ENCODE measurements at regions not wholly inside any gene's neighbourhood (a gene's known extent, or its start where the extent isn't known, plus 50 kb on each side); places are given as distances from the start of the nearest gene placed in this dataset.

GRCh38 chr11:38013157-38013556 is 1415.1 kb upstream of the RAG2 start:
- TF ChIP-seq CTCF (IDR thresholded peaks at IDR 0.05) (no peak), POLR2A (IDR thresholded peaks at IDR 0.05) (no peak)

Measured in uterus (tissue), 2 donors.